K562 (cell line): ENCODE measurements at regions not wholly inside any gene's neighbourhood (a gene's known extent, or its start where the extent isn't known, plus 50 kb on each side); places are given as distances from the start of the nearest gene placed in this dataset.

ENCODE experiments used
- ATAC-seq: fragments of 200-7000 bp; cut with Tn5 transposase; 3 replicates; pipeline ENCODE4 v1.9.1; 2020; ENCODE audit warnings: moderate library complexity
- BruUV-seq: library from RNA; stranded (reverse); fragments of 400-500 nt; replicated peaks from 2 replicates; lab custom pipeline; 2021; lab: Mats Ljungman, UMichigan
- CTCF ChIA-PET: fragments of 300-600 bp; formaldehyde crosslinking; extraction: SDS; loops from one replicate; lab custom pipeline; 2021; ENCODE audit warnings: low intra/inter-chr PET ratio; lab: Yijun Ruan, JAX
- POLR2A ChIA-PET: fragments of 300-600, 350-650 bp; sonication (Branson Sonifier 250); formaldehyde crosslinking; extraction: SDS; loops from one replicate; lab custom pipeline; 2021; ENCODE audit warnings: antibody characterized with exemption, inconsistent platforms; lab: Yijun Ruan, JAX
- DNase-seq, 4 experiments: peaks; one replicate each; pipeline versions ENCODE4 v3.0.0 to v3.0.0-alpha.2; 2011 to 2018; ENCODE audit warnings: low spot score in 3 of 4, mixed read lengths in 3 of 4; ENCODE audit errors: extremely low read depth in 1 of 4
- FAIRE-seq: peaks from 2 replicates; lab custom pipeline; 2011; peaks lifted over from hg19 to GRCh38; lab: Jason Lieb, UNC
- H2AFZ ChIP-seq: 2 replicates; pipeline ENCODE4 v1.6.0; 2011; ENCODE audit warnings: low read depth, low read length, control low read depth, inconsistent platforms
- H3K27ac ChIP-seq: fragments of 200-600 bp; 3 replicates; pipeline ENCODE4 v1.8.0; 2011; ENCODE audit warnings: low read depth, mild to moderate bottlenecking, control low read depth, inconsistent platforms, low read length, moderate library complexity, mixed read lengths; ENCODE audit errors: extremely low read depth
- H3K27me3 ChIP-seq, 2 experiments: fragments of 300-600 bp in 1 of 2; 2 replicates in 1 of 2; 3 replicates in 1 of 2; pipeline versions ENCODE4 v1.6.0 to v1.8.0; 2011; ENCODE audit warnings: inconsistent platforms in 2 of 2, low read length in 2 of 2, mild to moderate bottlenecking in 1 of 2, mixed read lengths in 1 of 2, moderate library complexity in 1 of 2; ENCODE audit not compliant: control insufficient read depth in 2 of 2, insufficient read depth in 2 of 2
- H3K36me3 ChIP-seq: fragments of 300-600 bp; 3 replicates; pipeline ENCODE4 v1.8.0; 2011; ENCODE audit warnings: mild to moderate bottlenecking, low read length, inconsistent platforms; ENCODE audit not compliant: control insufficient read depth, insufficient read depth
- H3K4me1 ChIP-seq, 2 experiments: fragments of 200-600 bp in 1 of 2; replicated peaks in 1 of 2; 2 replicates in 1 of 2; 3 replicates in 1 of 2; pipeline versions ENCODE4 v1.5.1 to v1.8.0; 2011; ENCODE audit warnings: inconsistent platforms in 2 of 2, low read length in 2 of 2, mild to moderate bottlenecking in 1 of 2, mixed read lengths in 1 of 2, moderate library complexity in 1 of 2; ENCODE audit not compliant: control insufficient read depth in 2 of 2, insufficient read depth in 2 of 2
- H3K4me2 ChIP-seq: 2 replicates; pipeline ENCODE4 v1.6.1; 2011; ENCODE audit warnings: low read length, control low read depth, inconsistent platforms, mixed read lengths; ENCODE audit not compliant: insufficient read depth
- H3K4me3 ChIP-seq: fragments of 200-600 bp; sonication (generic), shearing (Covaris generic); 2 replicates; pipeline ENCODE4 v1.5.1; 2016; ENCODE audit warnings: control low read depth, inconsistent platforms
- H3K79me2 ChIP-seq: fragments of 200-600 bp; 3 replicates; pipeline ENCODE4 v1.8.0; 2011; ENCODE audit warnings: low read length, inconsistent platforms; ENCODE audit not compliant: control insufficient read depth, insufficient read depth
- H3K9ac ChIP-seq, 2 experiments: 2 replicates each; pipeline versions ENCODE4 v1.6.0 to v1.6.1; 2011; ENCODE audit warnings: low read depth in 2 of 2, low read length in 2 of 2, control low read depth in 1 of 2, inconsistent platforms in 1 of 2, mild to moderate bottlenecking in 1 of 2, mixed read lengths in 1 of 2; ENCODE audit not compliant: insufficient read depth in 1 of 2
- H3K9me1 ChIP-seq: one replicate; pipeline ENCODE4 v1.6.0; 2011; ENCODE audit warnings: inconsistent platforms, mild to moderate bottlenecking, low read length, moderate library complexity; ENCODE audit not compliant: control insufficient read depth, insufficient read depth
- H3K9me3 ChIP-seq: replicated peaks from 2 replicates; pipeline ENCODE4 v1.5.1; 2011; ENCODE audit warnings: low read depth, low read length, inconsistent platforms; ENCODE audit not compliant: control insufficient read depth, insufficient read depth
- H4K20me1 ChIP-seq: replicated peaks from 2 replicates; pipeline ENCODE4 v1.6.1; 2011; ENCODE audit warnings: low read length, inconsistent platforms, mixed read lengths; ENCODE audit not compliant: control insufficient read depth, insufficient read depth
- JUN ChIP-seq, 2 experiments: sonication (generic) in 1 of 2; formaldehyde crosslinking in 1 of 2; IDR thresholded peaks; 2 replicates each; pipeline versions ENCODE4 v1.6.1 to v1.8.0; 2012 to 2022; ENCODE audit warnings: borderline replicate concordance in 2 of 2, mild to moderate bottlenecking in 2 of 2, improper control_type of control experiment in 1 of 2, low read depth in 1 of 2, low read length in 1 of 2, missing genetic modification reagents in 1 of 2
- KLF1 ChIP-seq: fragments of 450-650 bp; IDR thresholded peaks from 2 replicates; pipeline ENCODE4 v1.6.1; 2016; ENCODE audit warnings: missing genetic modification characterization, missing compliant biosample characterization
- POLR2AphosphoS2 ChIP-seq: IDR thresholded peaks from 2 replicates; pipeline ENCODE4 v1.6.1; 2012; ENCODE audit warnings: low read length, improper control_type of control experiment
- POLR2G ChIP-seq: fragments of 200-400 bp; formaldehyde crosslinking; IDR thresholded peaks from 2 replicates; pipeline ENCODE4 v1.6.1; 2017; ENCODE audit warnings: low read depth, mild to moderate bottlenecking, antibody characterized with exemption, low read length, moderate library complexity
- RBM22 ChIP-seq: fragments of 200-400 bp; formaldehyde crosslinking; IDR thresholded peaks from 2 replicates; pipeline ENCODE4 v1.6.1; 2018; ENCODE audit warnings: low read length, low read depth; ENCODE audit not compliant: poor library complexity, severe bottlenecking
- SNIP1 ChIP-seq: fragments of 450-650 bp; IDR thresholded peaks from 2 replicates; pipeline ENCODE4 v1.7.1; 2017; ENCODE audit warnings: low read depth, mild to moderate bottlenecking
- SP2 ChIP-seq: IDR thresholded peaks from 2 replicates; pipeline ENCODE4 v1.6.1; 2011; ENCODE audit warnings: mild to moderate bottlenecking, low read depth, low read length, moderate library complexity; ENCODE audit not compliant: poor library complexity, severe bottlenecking; ENCODE audit errors: extremely low read depth
- ZNF134 ChIP-seq: fragments of 250-450 bp; sonication (Bioruptor Pico); conservative IDR thresholded peaks from 2 replicates; pipeline ENCODE4 v1.4.0; 2020
- ZNF431 ChIP-seq: sonication (generic); formaldehyde crosslinking; IDR thresholded peaks from 2 replicates; pipeline ENCODE4 v1.8.0; 2022; ENCODE audit warnings: mild to moderate bottlenecking, missing genetic modification reagents
- ZNF583 ChIP-seq: fragments of 250-450 bp; sonication (Bioruptor Pico); IDR thresholded peaks from 2 replicates; pipeline ENCODE4 v1.4.0; 2020
- ZNF668 ChIP-seq: fragments of 250-450 bp; sonication (Bioruptor Pico); IDR thresholded peaks from 2 replicates; pipeline ENCODE4 v1.8.0; 2022; ENCODE audit warnings: mild to moderate bottlenecking, inconsistent platforms
- WGBS: fragments of 100-300 bp; shearing (Covaris generic); methylation state at CpG from one replicate; pipeline ENCODE4 v1.1.6; 2016; ENCODE audit warnings: low coverage, mixed read lengths; ENCODE audit not compliant: insufficient coverage; ENCODE audit errors: missing lambda C conversion rate; 5-methylcytosine and 5-hydroxymethylcytosine counted together
- in situ Hi-C: fragments of 300-500 bp; cut with MboI; formaldehyde crosslinking; loops from 4 replicates; pipeline ENCODE4 v1.15.0; 2018; ENCODE audit warnings: inconsistent platforms, mixed read lengths
- intact Hi-C: fragments of 100-400 bp; cut with micrococcal nuclease; formaldehyde crosslinking; loops from 2 replicates; pipeline ENCODE4 v1.14.2; 2022
- TF ChIP-seq, protein P1 (sequence below): sonication (generic); formaldehyde crosslinking; IDR thresholded peaks from 2 replicates; pipeline ENCODE4 v1.8.0; 2022; ENCODE audit warnings: missing genetic modification reagents, mild to moderate bottlenecking, borderline replicate concordance
- TF ChIP-seq, protein P2 (sequence below), 3 experiments: fragments of 200-800 bp in 1 of 3; fragments of 250-450 bp in 1 of 3; fragments of 450-650 bp in 1 of 3; sonication (Bioruptor Pico) in 1 of 3; sonication (Bioruptor generic) in 1 of 3; formaldehyde crosslinking in 1 of 3; IDR thresholded peaks; 2 replicates each; pipeline versions ENCODE4 v1.6.1 to v1.8.0; 2016 to 2022; ENCODE audit warnings: mild to moderate bottlenecking in 2 of 3, missing genetic modification characterization in 2 of 3, missing compliant biosample characterization in 1 of 3, moderate library complexity in 1 of 3

DNA sequence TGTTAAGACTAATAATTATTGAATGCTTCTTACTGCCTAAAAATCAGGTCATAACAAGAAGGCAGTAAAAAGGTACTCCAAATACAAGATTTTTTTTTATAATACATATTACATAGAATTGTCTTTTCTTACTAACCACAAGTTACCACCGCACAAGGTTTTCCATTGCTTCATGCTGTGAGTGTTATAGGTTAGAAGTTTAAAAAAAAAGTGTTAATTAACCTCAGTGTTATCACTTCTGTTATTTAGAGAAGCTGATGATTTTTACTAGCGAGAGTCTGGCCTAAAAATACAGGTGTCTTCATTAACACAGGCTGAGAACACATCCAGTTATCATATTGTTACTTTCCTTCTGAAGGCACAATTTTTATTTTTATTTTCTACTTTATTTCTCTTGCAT is 1281.9 kb upstream of the CELF2 start:
- FAIRE-seq: no peak
- Histone ChIP-seq H3K9ac (no peak overlapping the region), H2AFZ (no peak overlapping the region), H3K27ac (no peak overlapping the region), H3K36me3 (no peaks in the 10 kb centered on the region), H3K9me3 (no peaks in the 10 kb centered on the region), H3K27me3 (no peaks in the 10 kb centered on the region), H4K20me1 (no peaks in the 10 kb centered on the region), H3K79me2 (no peaks in the 10 kb centered on the region), H3K4me3 (no peak overlapping the region), H3K9me1 (no peaks in the 10 kb centered on the region), H3K4me1 (no peaks in the 10 kb centered on the region), H3K4me2 (no peak overlapping the region)
- BruUV-seq: no TSS peak
- ATAC-seq: no peak
- TF ChIP-seq, protein P1, sequence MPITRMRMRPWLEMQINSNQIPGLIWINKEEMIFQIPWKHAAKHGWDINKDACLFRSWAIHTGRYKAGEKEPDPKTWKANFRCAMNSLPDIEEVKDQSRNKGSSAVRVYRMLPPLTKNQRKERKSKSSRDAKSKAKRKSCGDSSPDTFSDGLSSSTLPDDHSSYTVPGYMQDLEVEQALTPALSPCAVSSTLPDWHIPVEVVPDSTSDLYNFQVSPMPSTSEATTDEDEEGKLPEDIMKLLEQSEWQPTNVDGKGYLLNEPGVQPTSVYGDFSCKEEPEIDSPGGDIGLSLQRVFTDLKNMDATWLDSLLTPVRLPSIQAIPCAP (CRISPR knock-in tag): no peak
- TF ChIP-seq RBM22 (no peak), JUN (IDR thresholded peaks at IDR 0.05; ENCODE audit: borderline replicate concordance, low read depth, low read length) (no peak), JUN (CRISPR knock-in tag; IDR thresholded peaks at IDR 0.05; ENCODE audit: borderline replicate concordance) (no peak)
- CTCF ChIA-PET: no interaction called here
- in situ Hi-C loops: no loop called here
- intact Hi-C loops: no loop called here
- POLR2A ChIA-PET: no interaction called here
- DNase-seq: no peak
- WGBS: 13% methylated on average over 2 of the region's 2 CpGs

DNA sequence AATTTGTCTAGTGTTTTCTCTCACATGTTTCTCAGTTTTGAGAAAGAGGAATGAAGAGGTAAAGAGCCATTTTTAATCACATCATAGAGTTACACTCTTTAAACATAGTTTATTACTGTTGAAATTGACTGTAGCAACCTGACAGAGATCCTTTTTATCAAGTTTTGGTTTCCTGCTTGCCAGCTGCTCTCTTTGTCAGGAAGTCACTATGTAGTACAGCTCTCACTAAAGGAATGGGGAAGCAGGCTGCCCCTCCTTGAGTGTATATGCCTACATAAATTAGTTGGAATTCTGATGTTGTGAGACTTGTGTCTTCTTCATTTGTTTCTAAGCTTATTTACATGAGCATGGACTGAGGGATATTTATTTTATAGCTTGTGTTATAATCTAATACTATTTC is 1274.0 kb upstream of the CELF2 start:
- intact Hi-C loops: no loop called here
- POLR2A ChIA-PET: no interaction called here
- TF ChIP-seq POLR2AphosphoS2 (no peak), POLR2G (no peak), ZNF134 (CRISPR knock-in tag) (no peak), ZNF431 (CRISPR knock-in tag) (no peak), KLF1 (tag) (no peak), ZNF583 (CRISPR knock-in tag) (no peak), ZNF668 (CRISPR knock-in tag) (no peak), SP2 (no peak), SNIP1 (no peak)
- TF ChIP-seq, protein P2, sequence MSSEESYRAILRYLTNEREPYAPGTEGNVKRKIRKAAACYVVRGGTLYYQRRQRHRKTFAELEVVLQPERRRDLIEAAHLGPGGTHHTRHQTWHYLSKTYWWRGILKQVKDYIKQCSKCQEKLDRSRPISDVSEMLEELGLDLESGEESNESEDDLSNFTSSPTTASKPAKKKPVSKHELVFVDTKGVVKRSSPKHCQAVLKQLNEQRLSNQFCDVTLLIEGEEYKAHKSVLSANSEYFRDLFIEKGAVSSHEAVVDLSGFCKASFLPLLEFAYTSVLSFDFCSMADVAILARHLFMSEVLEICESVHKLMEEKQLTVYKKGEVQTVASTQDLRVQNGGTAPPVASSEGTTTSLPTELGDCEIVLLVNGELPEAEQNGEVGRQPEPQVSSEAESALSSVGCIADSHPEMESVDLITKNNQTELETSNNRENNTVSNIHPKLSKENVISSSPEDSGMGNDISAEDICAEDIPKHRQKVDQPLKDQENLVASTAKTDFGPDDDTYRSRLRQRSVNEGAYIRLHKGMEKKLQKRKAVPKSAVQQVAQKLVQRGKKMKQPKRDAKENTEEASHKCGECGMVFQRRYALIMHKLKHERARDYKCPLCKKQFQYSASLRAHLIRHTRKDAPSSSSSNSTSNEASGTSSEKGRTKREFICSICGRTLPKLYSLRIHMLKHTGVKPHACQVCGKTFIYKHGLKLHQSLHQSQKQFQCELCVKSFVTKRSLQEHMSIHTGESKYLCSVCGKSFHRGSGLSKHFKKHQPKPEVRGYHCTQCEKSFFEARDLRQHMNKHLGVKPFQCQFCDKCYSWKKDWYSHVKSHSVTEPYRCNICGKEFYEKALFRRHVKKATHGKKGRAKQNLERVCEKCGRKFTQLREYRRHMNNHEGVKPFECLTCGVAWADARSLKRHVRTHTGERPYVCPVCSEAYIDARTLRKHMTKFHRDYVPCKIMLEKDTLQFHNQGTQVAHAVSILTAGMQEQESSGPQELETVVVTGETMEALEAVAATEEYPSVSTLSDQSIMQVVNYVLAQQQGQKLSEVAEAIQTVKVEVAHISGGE (CRISPR knock-in tag; IDR thresholded peaks at IDR 0.05): no peak

More for the DNA sequence above, 1274.0 kb upstream of the CELF2 start:
- Histone ChIP-seq H3K4me2 (no peak overlapping the region), H3K27ac (no peak overlapping the region), H3K27me3 (no peaks in the 10 kb centered on the region), H3K9me1 (no peaks in the 10 kb centered on the region), H3K9me3 (no peaks in the 10 kb centered on the region), H2AFZ (no peak overlapping the region), H4K20me1 (no peaks in the 10 kb centered on the region), H3K4me1 (no peaks in the 10 kb centered on the region), H3K36me3 (no peaks in the 10 kb centered on the region), H3K9ac (no peak overlapping the region), H3K79me2 (no peaks in the 10 kb centered on the region), H3K4me3 (no peak overlapping the region)
- DNase-seq (no peak), ATAC-seq (no peak), FAIRE-seq (no peak)
- in situ Hi-C loops: no loop called here
- CTCF ChIA-PET: no interaction called here
- BruUV-seq: no TSS peak
